ENCODE measurements at regions not wholly inside any gene's neighbourhood (a gene's known extent, or its start where the extent isn't known, plus 50 kb on each side); places are given as distances from the start of the nearest gene placed in this dataset.

DNA sequence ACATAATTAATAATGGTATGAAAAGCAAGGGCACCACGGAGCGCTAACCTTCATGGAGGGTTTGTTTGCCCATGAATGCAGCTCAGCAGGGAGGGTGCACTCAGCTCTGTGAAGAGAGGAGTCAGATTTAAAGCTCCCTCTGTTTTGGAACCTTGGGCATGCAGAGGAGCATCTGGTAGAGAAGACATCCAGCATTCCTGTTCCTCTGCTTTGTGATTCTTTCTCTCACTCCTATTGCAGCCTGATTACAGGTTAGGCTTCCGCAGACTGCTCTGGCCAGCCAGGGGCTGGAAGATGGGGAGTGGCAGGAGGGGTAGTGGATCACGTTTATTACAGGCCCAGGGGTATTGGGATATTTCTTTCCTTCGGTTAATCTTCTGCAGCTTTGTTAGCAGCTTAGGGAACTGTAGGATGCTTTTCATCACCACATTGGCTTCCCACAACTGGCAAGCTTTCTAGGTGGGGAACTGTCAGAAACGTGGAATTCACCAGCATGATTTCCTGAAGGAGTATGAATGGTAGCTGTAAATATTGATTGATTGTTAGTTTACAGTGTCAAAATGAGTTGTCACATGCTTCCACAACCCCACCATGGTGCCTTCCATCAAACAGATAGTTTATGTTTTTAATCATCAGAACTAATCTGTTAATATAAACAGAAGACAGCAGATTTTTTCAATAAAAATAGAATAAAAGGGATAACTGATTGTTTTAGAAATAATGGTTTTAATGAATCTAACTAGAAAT is 201.1 kb downstream of the VAPA start:
- TF ChIP-seq, protein P1, sequence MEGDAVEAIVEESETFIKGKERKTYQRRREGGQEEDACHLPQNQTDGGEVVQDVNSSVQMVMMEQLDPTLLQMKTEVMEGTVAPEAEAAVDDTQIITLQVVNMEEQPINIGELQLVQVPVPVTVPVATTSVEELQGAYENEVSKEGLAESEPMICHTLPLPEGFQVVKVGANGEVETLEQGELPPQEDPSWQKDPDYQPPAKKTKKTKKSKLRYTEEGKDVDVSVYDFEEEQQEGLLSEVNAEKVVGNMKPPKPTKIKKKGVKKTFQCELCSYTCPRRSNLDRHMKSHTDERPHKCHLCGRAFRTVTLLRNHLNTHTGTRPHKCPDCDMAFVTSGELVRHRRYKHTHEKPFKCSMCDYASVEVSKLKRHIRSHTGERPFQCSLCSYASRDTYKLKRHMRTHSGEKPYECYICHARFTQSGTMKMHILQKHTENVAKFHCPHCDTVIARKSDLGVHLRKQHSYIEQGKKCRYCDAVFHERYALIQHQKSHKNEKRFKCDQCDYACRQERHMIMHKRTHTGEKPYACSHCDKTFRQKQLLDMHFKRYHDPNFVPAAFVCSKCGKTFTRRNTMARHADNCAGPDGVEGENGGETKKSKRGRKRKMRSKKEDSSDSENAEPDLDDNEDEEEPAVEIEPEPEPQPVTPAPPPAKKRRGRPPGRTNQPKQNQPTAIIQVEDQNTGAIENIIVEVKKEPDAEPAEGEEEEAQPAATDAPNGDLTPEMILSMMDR (optimal IDR thresholded peaks at IDR 0.05 in 1 of 3, IDR thresholded peaks at IDR 0.05 in 1 of 3, conservative IDR thresholded peaks at IDR 0.05 in 1 of 3; ENCODE audit: extremely low read depth in 1 of 3, insufficient read depth in 2 of 3, low read length in 3 of 3), result no peak
- no peak for TF ChIP-seq EZH2 (IDR thresholded peaks at IDR 0.05; ENCODE audit: low read length)

Measured in keratinocyte (primary cell).